ENCODE measurements at regions not wholly inside any gene's neighbourhood (a gene's known extent, or its start where the extent isn't known, plus 50 kb on each side); places are given as distances from the start of the nearest gene placed in this dataset.
A peak's percentile ranks its signal among the peaks of the same experiment; 100 is the strongest.

DNA sequence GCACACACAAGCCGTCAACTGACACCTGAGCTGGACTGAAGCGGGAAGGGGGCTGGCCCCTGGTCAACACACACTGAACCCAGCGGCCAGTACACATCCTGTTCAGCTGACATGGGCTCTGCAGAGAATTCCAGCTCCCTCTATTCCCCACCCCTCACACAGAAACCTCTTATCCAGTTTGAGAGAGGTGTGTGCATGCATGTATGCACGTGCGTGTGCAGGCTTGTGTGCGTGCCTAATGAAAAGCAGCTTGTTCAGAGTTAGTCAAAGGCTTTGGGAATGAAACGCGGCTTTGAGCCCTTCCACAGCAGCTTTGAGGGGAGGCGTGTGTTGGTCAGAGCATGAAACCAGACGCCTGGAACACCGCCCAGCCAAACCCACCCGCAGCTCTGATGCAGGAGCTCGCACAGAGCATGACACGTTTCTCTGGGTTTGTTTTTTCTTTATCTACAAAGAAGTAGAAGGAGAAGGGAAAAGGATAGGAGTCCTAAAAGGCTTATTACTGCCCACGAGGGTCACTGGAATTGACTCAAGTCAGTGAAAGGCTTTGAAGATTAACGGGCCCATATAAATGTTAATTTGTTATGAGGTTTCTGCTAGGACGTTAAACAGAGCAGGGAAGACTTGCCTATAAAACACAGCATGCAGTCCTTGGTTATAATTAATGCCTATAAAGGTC is 184.2 kb downstream of the ETS2 start:
- no peak for TF ChIP-seq CTCF (IDR thresholded peaks at IDR 0.05)
- TF ChIP-seq POLR2AphosphoS5 (IDR thresholded peaks at IDR 0.05) = peak; percentile 60 to 87 (median 69)
